Peyer's patch (tissue), 4 donors: ENCODE measurements at regions not wholly inside any gene's neighbourhood (a gene's known extent, or its start where the extent isn't known, plus 50 kb on each side); places are given as distances from the start of the nearest gene placed in this dataset.

Source experiments
- DNase-seq, 3 donors: peaks; one replicate each; pipeline ENCODE4 v3.0.0-alpha.2; 2017 to 2019
- H3K27ac ChIP-seq, 4 donors: fragments of 200-600 bp; sonication (generic); one replicate each; pipeline ENCODE4 v1.5.1; 2016 to 2019
- H3K27me3 ChIP-seq, 2 donors: fragments of 200-600 bp; sonication (generic); one replicate each; pipeline ENCODE4 v1.5.1; 2019
- H3K36me3 ChIP-seq, 3 donors: fragments of 200-600 bp; sonication (generic); one replicate each; pipeline ENCODE4 v1.5.1; 2016 to 2019
- H3K4me1 ChIP-seq, 4 donors: fragments of 200-600 bp; sonication (generic); one replicate each; pipeline ENCODE4 v1.5.1; 2016 to 2019
- H3K4me3 ChIP-seq, 4 donors: fragments of 200-600 bp; sonication (generic); 1 replicate in 3 of 4; 2 replicates in 1 of 4; pipeline ENCODE4 v1.5.1; 2016 to 2019; ENCODE audit warnings: mild to moderate bottlenecking in 1 of 4
- H3K9me3 ChIP-seq, 4 donors: fragments of 200-600 bp; sonication (generic); one replicate each; pipeline ENCODE4 v1.5.1; 2016 to 2019; ENCODE audit warnings: mild to moderate bottlenecking in 1 of 4
- CTCF ChIP-seq, 6 experiments: fragments of 450-650 bp in 4 of 6; fragments of 200-600 bp in 2 of 6; sonication (generic) in 1 of 6; IDR thresholded peaks; one replicate each; pipeline ENCODE4 v1.5.1; 2017 to 2019; ENCODE audit warnings: antibody characterized with exemption in 6 of 6, mild to moderate bottlenecking in 3 of 6, moderate library complexity in 1 of 6
- POLR2A ChIP-seq, 2 donors: fragments of 450-650 bp; IDR thresholded peaks; one replicate each; pipeline ENCODE4 v1.5.1; 2017; ENCODE audit warnings: antibody characterized with exemption in 2 of 2, mild to moderate bottlenecking in 2 of 2, moderate library complexity in 2 of 2

DNA sequence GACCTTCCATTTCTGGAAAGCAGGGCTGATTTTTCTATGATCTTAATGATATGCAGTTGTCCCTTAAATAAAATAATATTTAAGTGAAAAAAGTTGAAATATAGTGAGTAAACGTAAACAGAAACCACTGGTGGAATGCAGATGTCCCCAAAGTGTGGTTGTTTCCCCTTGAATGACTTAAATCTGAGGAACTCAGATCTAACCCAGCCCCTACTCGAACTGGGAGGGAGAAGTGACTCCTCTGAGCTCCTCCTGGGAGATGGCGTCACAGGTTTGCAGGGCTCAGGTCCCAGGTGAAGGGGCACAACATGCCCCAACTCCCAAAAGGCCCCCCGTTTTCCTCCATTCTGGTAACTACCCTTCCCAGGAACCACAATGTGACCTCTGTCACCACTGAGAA, 142.8 kb downstream of the IRF8 start:
- Histone ChIP-seq H3K27me3 (no peaks in the 10 kb centered on the region), H3K4me1 (peaks cover 0 to 7% (median 0%) of the 10 kb centered on the region in 4 donors), H3K36me3 (no peaks in the 10 kb centered on the region), H3K27ac (no peak overlapping the region), H3K4me3 (no peak overlapping the region), H3K9me3 (no peaks in the 10 kb centered on the region)
- no peak for DNase-seq
- no peak for TF ChIP-seq POLR2A (IDR thresholded peaks at IDR 0.05)
- no peak for TF ChIP-seq CTCF (IDR thresholded peaks at IDR 0.05)

DNA sequence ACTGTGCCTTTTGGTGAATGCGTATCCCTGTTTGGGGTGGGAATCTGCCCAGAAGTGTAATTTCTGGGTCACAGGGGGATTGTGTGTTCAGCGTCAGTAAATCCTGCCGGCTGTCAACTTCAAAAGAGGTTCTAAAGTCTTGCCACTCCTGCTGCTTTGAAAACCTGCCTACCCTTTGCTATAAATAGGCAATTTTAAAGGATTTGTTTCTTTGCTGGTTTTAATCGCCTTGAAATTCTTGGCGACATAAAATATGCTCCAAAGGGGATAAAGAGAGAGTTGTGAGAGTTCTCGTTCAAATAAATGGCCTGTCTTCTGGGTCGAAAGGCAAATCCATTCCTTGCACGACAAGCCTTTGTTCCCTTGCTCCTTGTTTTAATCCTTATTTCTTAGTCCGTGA, 143.4 kb downstream of the IRF8 start:
- Histone ChIP-seq H3K27ac (no peak overlapping the region), H3K4me3 (no peak overlapping the region), H3K36me3 (no peaks in the 10 kb centered on the region), H3K27me3 (no peaks in the 10 kb centered on the region), H3K4me1 (peaks cover 0 to 7% (median 0%) of the 10 kb centered on the region in 4 donors), H3K9me3 (no peaks in the 10 kb centered on the region)
- no peak for DNase-seq
- no peak for TF ChIP-seq CTCF (IDR thresholded peaks at IDR 0.05)
- no peak for TF ChIP-seq POLR2A (IDR thresholded peaks at IDR 0.05)

- Histone ChIP-seq H3K27ac (no peak overlapping the region), H3K27me3 (no peaks in the 10 kb centered on the region), H3K36me3 (no peaks in the 10 kb centered on the region), H3K4me3 (no peak overlapping the region), H3K4me1 (peaks cover 0 to 6% (median 0%) of the 10 kb centered on the region in 4 donors), H3K9me3 (no peaks in the 10 kb centered on the region)
- DNase-seq = peak in 1 of 3 donors; percentile 40
- TF ChIP-seq CTCF (IDR thresholded peaks at IDR 0.05) (no peak), POLR2A (IDR thresholded peaks at IDR 0.05) (no peak)
These were observed 144.2 kb downstream of the IRF8 start for GRCh38 chr16:86042996-86043725.

GRCh38 chr16:86044241-86044671, 145.3 kb downstream of the IRF8 start:
- no peak overlapping the region for H3K4me3 ChIP-seq
- TF ChIP-seq CTCF (IDR thresholded peaks at IDR 0.05) = peak in 4 of 6 experiments; percentile 12 to 42 (median 26)
- TF ChIP-seq POLR2A (IDR thresholded peaks at IDR 0.05) = no peak
- DNase-seq = peak; percentile 22 to 64 (median 55)
- no peaks in the 10 kb centered on the region for H3K4me1 ChIP-seq
- no peaks in the 10 kb centered on the region for H3K27me3 ChIP-seq
- H3K27ac ChIP-seq = no peak overlapping the region
- H3K36me3 ChIP-seq = no peaks in the 10 kb centered on the region
- H3K9me3 ChIP-seq = no peaks in the 10 kb centered on the region

DNA sequence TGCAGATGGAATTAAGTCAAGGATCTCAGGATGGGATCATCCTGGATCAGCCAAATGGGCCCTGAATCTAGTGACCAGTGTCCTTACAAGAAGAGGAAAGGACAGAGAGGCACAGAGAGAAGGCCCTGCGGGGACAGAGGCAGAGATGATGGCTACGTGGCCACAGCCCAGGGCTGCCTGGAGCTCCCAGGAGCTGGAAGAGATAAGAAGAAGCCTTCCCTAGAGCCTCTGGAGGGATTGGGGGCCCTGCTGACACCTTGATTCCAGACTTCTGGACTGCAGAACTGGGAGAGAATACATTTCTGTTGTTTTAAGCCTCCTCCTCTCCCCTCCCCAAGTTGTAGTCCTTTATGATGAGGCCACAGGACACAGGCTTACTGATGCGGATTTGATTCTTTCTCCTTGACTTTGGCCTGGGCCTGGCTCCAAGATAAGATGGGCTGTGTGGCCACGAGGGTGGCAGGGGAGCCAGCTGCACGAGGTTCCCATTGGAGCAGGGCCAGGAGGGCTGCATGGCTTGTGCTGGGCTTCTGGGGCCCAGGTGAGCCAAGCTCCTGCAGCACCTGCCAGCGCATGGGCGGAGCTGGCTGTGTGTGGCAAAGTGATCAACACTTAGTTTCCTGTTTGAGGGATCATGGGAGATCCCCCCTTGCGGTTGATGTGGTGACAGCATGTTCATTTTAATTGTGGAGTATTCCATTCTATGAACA, 146.1 kb downstream of the IRF8 start:
- Histone ChIP-seq H3K27ac (no peak overlapping the region), H3K4me1 (no peaks in the 10 kb centered on the region), H3K9me3 (no peaks in the 10 kb centered on the region), H3K27me3 (no peaks in the 10 kb centered on the region), H3K36me3 (no peaks in the 10 kb centered on the region), H3K4me3 (no peak overlapping the region)
- TF ChIP-seq CTCF (IDR thresholded peaks at IDR 0.05) (peak in 3 of 6 experiments; percentile 6 to 27 (median 20)), POLR2A (IDR thresholded peaks at IDR 0.05) (no peak)
- peak; percentile 42 to 69 (median 56) for DNase-seq
